HG02759 (cell line): ENCODE measurements at regions not wholly inside any gene's neighbourhood (a gene's known extent, or its start where the extent isn't known, plus 50 kb on each side); places are given as distances from the start of the nearest gene placed in this dataset.

Experiments
- ATAC-seq: cut with Tn5 transposase; IDR thresholded peaks from one replicate; pipeline ENCODE4 v1.9.1; 2021; ENCODE audit warnings: mild to moderate bottlenecking, moderate library complexity; ENCODE audit not compliant: unreplicated experiment

GRCh38 chr22:48697694-48698276 is 1129.9 kb downstream of the BRD1 start:
- ATAC-seq, result no peak

GRCh38 chr22:48697223-48697622 is 1130.5 kb downstream of the BRD1 start:
- ATAC-seq, result no peak

- no peak for ATAC-seq
Measured at GRCh38 chr22:48696371-48696770, 1131.3 kb downstream of the BRD1 start.

- no peak for ATAC-seq
Measured at GRCh38 chr22:48695731-48696305, 1131.9 kb downstream of the BRD1 start.

GRCh38 chr22:48695251-48695650 is 1132.4 kb downstream of the BRD1 start:
- no peak for ATAC-seq

- ATAC-seq, result no peak
Measured at GRCh38 chr22:48694296-48694883, 1133.3 kb downstream of the BRD1 start.

- no peak for ATAC-seq
Measured at GRCh38 chr22:48693377-48694135, 1134.1 kb downstream of the BRD1 start.

- ATAC-seq, result no peak
Measured at GRCh38 chr22:48692734-48693376, 1134.8 kb downstream of the BRD1 start.

GRCh38 chr22:48691431-48691851 is 1136.2 kb downstream of the BRD1 start:
- ATAC-seq, result no peak

- ATAC-seq, result no peak
Measured at GRCh38 chr22:48690583-48691317, 1136.9 kb downstream of the BRD1 start.

GRCh38 chr22:48689206-48689605 is 1138.5 kb downstream of the BRD1 start:
- ATAC-seq, result no peak

- no peak for ATAC-seq
Measured at GRCh38 chr22:48688366-48688765, 1139.3 kb downstream of the BRD1 start.

GRCh38 chr22:48687606-48688005 is 1140.1 kb downstream of the BRD1 start:
- no peak for ATAC-seq

GRCh38 chr22:48686694-48687302 is 1140.9 kb downstream of the BRD1 start:
- ATAC-seq, result no peak

- ATAC-seq, result no peak
Measured at GRCh38 chr22:48685767-48686166, 1141.9 kb downstream of the BRD1 start.

GRCh38 chr22:48683640-48684039 is 1144.0 kb downstream of the BRD1 start:
- ATAC-seq, result no peak

- no peak for ATAC-seq
Measured at GRCh38 chr22:48682504-48682903, 1145.2 kb downstream of the BRD1 start.

- no peak for ATAC-seq
Measured at GRCh38 chr22:48680601-48681000, 1147.1 kb downstream of the BRD1 start.

- no peak for ATAC-seq
Measured at GRCh38 chr22:48679656-48680555, 1147.8 kb downstream of the BRD1 start.
